Muscle layer of colon (tissue), 2 donors: ENCODE measurements at regions not wholly inside any gene's neighbourhood (a gene's known extent, or its start where the extent isn't known, plus 50 kb on each side); places are given as distances from the start of the nearest gene placed in this dataset.

Experiments
- H3K27ac ChIP-seq: one replicate; pipeline ENCODE4 v1.7.0; 2013; ENCODE audit warnings: low read depth, mild to moderate bottlenecking, low read length, moderate library complexity
- H3K27me3 ChIP-seq, 2 donors: one replicate each; pipeline ENCODE4 v1.7.0; 2013; ENCODE audit warnings: low read length in 2 of 2, mild to moderate bottlenecking in 2 of 2; ENCODE audit not compliant: insufficient read depth in 2 of 2, control insufficient read depth in 1 of 2
- H3K36me3 ChIP-seq: one replicate; pipeline ENCODE4 v1.7.0; 2013; ENCODE audit warnings: mild to moderate bottlenecking, low read length; ENCODE audit not compliant: insufficient read depth
- H3K4me1 ChIP-seq: one replicate; pipeline ENCODE4 v1.7.0; 2013; ENCODE audit warnings: mild to moderate bottlenecking, low read length; ENCODE audit not compliant: insufficient read depth
- H3K4me3 ChIP-seq, 2 donors: one replicate each; pipeline ENCODE4 v1.7.0; 2013; ENCODE audit warnings: low read length in 2 of 2, low read depth in 1 of 2, mild to moderate bottlenecking in 1 of 2, moderate library complexity in 1 of 2
- H3K9ac ChIP-seq: one replicate; pipeline ENCODE4 v1.7.0; 2013; ENCODE audit warnings: low read length
- H3K9me3 ChIP-seq: one replicate; pipeline ENCODE4 v1.7.0; 2013; ENCODE audit warnings: mild to moderate bottlenecking, low read length
- donor health status: abdominal sarcoma.
- donor health status: Adenocarcinoma of cecum.

DNA sequence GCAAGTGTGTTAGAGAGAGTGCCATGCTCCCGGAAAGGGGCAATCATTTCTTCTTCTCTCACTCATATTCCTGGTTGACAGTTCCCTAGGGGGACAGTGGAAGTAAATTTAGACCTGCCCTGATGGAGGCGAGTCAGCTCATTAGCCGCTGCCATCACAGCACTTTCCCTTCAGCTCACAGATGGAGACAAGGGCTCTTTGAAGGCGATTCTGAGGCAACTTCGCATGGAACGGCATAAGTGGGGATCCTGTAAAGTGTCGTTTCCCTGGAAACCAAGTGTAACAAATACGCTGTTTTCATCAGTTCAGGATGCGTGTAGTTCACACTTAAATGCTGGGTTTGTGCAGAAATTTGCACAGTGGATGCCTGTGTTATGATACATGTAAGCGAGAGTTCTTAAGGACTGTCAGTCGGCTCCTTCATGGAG lies 114.5 kb upstream of the TMPRSS15 start:
- Histone ChIP-seq H3K4me1 (no peaks in the 10 kb centered on the region), H3K27ac (no peak overlapping the region), H3K36me3 (no peaks in the 10 kb centered on the region), H3K4me3 (no peak overlapping the region), H3K9ac (no peak overlapping the region), H3K9me3 (no peaks in the 10 kb centered on the region), H3K27me3 (no peaks in the 10 kb centered on the region)

DNA sequence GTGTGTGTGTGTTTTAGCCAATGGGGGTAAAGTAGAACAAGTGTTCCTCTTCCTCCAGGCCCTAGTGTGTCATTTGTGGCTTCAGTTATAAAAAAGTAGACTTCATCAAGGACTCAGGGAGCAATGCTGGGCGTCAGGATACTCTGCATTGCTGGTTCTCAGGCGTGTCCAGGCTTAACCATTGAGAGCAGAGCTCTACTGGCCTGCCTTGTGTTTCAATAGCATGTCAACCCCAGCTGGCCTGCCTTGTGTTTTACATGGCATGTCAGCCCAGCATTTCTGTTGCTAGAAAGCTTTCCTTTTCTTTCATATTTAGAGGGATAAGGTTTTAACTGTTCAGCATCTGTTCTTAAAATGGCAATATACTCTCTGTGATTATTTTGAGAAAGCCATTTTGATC lies 117.6 kb upstream of the TMPRSS15 start:
- H3K27ac ChIP-seq, result no peak overlapping the region

DNA sequence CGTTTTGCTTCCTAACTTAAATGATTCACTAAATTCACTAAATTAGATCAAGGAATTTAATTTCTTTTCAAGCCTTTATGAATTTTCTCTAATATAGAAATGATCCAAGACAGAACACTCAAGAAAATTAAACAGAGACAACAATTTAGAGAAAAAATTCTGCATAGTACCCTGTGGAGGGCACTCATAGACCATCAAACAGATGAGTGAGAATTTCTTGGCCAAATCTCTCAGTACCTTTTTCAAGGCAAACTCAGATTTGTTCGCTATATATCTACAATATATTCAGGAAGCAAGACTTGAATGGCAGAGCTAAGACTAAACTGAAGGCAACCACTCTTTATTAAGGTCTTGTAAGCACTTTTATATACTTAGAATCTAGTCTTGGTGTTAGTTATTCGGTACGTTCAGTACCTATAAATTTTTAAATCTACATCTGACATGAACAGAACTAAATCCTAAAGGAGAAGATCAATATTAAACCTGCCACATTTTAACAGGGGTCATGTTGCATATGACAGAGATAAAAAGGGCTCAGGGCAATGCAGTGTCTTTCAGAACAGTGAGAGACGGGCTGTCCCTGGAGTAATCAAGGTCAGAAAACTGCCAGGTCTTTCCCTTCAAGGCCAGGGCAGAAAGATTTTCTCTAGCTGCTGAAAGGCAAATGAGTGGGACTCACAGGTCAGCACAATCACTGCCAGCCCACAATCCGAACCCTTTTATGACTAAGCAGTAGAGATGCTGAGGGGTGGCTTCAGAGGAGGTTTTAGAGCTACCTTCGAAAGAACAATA lies 118.8 kb upstream of the TMPRSS15 start:
- Histone ChIP-seq H3K9me3 (no peaks in the 10 kb centered on the region), H3K27me3 (no peaks in the 10 kb centered on the region), H3K27ac (no peak overlapping the region), H3K4me1 (peaks cover 4% of the 10 kb centered on the region), H3K9ac (no peak overlapping the region), H3K36me3 (no peaks in the 10 kb centered on the region), H3K4me3 (no peak overlapping the region)

More for the DNA sequence above, 117.6 kb upstream of the TMPRSS15 start:
- H3K27me3 ChIP-seq, result no peaks in the 10 kb centered on the region
- no peaks in the 10 kb centered on the region for H3K9me3 ChIP-seq
- peaks cover 4% of the 10 kb centered on the region for H3K4me1 ChIP-seq
- no peaks in the 10 kb centered on the region for H3K36me3 ChIP-seq
- no peak overlapping the region for H3K4me3 ChIP-seq
- no peak overlapping the region for H3K9ac ChIP-seq

DNA sequence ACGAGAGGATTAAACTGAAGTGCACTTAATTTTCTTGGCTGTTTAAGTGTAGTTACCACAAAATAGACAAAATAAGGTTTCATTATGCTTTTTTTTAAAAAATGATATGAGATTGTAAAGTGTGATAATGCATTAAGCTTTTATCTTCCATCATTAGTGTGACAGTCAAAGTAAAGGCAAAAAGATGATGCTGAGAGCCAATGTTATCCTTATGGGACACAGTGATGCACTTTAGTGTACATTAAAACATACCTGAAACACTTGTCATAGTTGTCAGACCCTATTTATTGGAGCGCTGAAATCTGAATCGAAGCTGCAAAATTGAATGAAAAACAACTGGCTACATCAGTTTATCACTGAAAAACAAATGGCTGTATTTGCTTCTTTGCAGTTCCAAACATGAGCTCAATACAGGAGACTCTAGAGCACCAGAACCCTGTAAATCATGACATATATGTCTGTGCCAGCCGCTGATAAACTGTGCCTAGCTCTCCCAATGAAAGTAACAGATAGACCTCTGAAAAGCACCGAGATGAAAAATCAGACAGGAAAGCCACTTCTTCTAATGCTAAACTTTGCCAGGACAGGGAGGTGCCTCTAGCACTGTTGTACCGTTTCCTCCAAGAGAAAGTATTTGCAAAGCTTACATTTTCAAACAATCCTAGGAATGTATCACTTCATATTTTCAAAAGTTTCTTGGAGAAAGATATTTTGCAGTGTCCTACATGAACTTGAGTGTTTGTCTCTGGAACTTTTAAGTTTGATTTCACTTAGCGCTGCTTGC lies 120.7 kb upstream of the TMPRSS15 start:
- H3K9me3 ChIP-seq, result no peaks in the 10 kb centered on the region
- H3K27me3 ChIP-seq, result no peaks in the 10 kb centered on the region
- H3K4me3 ChIP-seq, result no peak overlapping the region
- H3K27ac ChIP-seq, result no peak overlapping the region
- no peaks in the 10 kb centered on the region for H3K36me3 ChIP-seq
- H3K4me1 ChIP-seq, result peaks cover 8% of the 10 kb centered on the region
- H3K9ac ChIP-seq, result no peak overlapping the region

DNA sequence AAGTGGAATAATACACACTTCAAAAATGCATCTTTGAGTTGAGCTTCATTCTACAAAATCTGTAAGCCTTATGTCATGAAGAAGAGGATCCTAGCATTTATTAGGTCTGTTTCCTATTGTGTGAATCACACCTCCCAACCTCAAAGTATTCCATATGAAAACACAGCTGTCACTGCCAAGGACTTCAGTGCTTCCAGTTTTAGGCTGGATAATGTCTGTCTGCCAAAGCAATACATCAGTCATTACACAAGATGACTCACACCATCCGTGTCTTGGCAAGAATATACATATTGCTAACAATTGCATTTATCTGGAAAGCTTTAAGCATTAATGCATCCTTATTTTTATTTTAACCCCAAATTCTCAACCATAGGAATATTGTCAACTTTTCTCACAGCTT lies 125.7 kb upstream of the TMPRSS15 start:
- Histone ChIP-seq H3K27ac (no peak overlapping the region), H3K36me3 (no peaks in the 10 kb centered on the region), H3K27me3 (no peaks in the 10 kb centered on the region), H3K4me1 (peaks cover 10% of the 10 kb centered on the region), H3K4me3 (no peak overlapping the region), H3K9ac (no peak overlapping the region), H3K9me3 (no peaks in the 10 kb centered on the region)

DNA sequence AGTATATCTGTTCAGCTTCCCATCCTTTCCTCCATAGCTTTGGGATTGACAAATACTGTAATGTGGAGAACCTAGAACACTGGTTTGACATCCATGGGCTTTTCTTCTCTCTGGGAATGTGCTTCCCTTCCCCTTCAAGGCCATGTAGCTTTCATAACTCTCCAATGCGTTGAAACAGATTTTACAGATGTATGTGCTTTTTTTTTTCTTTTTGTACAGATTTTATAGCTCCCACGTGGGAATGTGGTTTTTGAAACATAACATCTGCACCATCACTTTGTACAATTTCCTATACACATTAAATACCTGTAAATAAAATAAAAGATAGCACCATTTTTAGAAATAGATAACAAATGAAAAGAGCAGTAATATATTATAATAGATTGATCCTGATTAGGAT lies 138.5 kb upstream of the TMPRSS15 start:
- Histone ChIP-seq H3K27me3 (no peaks in the 10 kb centered on the region), H3K4me1 (no peaks in the 10 kb centered on the region), H3K27ac (no peak overlapping the region), H3K9ac (no peak overlapping the region), H3K36me3 (no peaks in the 10 kb centered on the region), H3K9me3 (no peaks in the 10 kb centered on the region), H3K4me3 (no peak overlapping the region)

DNA sequence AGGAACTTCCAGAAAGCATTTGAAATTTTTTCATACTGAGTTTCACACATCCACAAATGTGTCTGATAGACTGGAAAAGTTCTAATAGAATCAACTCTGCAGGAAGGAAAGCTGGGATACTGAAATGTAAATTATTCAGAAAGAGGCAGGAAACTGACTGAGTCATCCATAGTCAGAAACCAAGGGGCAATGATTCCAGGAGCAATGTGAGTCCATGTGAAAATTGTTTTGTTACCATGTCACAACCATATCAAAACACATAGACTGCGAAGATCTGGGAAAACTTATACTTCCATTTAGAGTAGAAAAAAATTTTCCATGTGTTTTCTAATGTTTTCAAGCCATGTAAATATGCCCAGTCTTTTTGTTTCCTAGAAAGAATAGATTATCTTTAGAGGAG lies 142.3 kb upstream of the TMPRSS15 start:
- H3K4me3 ChIP-seq, result no peak overlapping the region
- no peak overlapping the region for H3K9ac ChIP-seq
- H3K9me3 ChIP-seq, result no peaks in the 10 kb centered on the region
- no peak overlapping the region for H3K27ac ChIP-seq
- no peaks in the 10 kb centered on the region for H3K27me3 ChIP-seq
- no peaks in the 10 kb centered on the region for H3K36me3 ChIP-seq
- H3K4me1 ChIP-seq, result no peaks in the 10 kb centered on the region

DNA sequence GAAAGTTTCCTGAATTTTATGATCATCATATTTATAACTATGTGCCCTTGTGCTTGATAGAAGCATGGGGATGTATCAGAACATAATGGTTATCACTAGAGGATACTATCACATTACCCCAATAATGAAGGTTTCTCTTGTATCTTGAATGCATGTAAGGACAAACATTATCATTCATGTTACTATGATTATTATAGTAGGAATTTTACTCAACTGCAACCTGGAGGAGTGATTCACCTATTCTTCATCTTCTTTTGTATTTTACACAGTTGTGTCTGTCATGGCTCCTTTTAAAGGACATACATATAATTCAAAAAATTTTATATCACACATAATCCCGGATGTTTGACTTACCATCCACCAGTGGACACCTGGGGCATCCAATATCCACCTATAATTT lies 143.8 kb upstream of the TMPRSS15 start:
- Histone ChIP-seq H3K9me3 (no peaks in the 10 kb centered on the region), H3K4me1 (no peaks in the 10 kb centered on the region), H3K9ac (no peak overlapping the region), H3K27me3 (no peaks in the 10 kb centered on the region), H3K4me3 (no peak overlapping the region), H3K27ac (no peak overlapping the region), H3K36me3 (no peaks in the 10 kb centered on the region)

DNA sequence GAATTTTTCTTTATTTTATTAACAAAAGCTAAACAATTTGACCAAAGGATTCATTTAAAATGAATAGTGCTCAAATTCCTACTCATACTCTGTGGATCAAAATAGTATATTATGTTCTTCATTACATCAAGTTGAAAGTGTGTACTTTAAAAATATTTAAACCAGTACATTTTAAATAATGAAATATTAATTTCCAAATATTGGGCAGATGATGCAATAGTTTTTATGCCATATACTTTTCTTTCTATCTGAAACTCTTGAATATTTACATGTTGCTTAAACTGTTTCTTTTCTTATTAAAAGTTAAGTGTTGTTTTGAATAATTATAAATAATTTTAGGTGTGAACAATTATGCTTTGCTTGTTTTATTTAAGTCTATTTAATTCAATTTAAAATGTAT lies 144.7 kb upstream of the TMPRSS15 start:
- no peaks in the 10 kb centered on the region for H3K27me3 ChIP-seq
- no peak overlapping the region for H3K9ac ChIP-seq
- H3K4me1 ChIP-seq, result no peaks in the 10 kb centered on the region
- H3K36me3 ChIP-seq, result no peaks in the 10 kb centered on the region
- no peak overlapping the region for H3K4me3 ChIP-seq
- no peaks in the 10 kb centered on the region for H3K9me3 ChIP-seq
- H3K27ac ChIP-seq, result no peak overlapping the region

DNA sequence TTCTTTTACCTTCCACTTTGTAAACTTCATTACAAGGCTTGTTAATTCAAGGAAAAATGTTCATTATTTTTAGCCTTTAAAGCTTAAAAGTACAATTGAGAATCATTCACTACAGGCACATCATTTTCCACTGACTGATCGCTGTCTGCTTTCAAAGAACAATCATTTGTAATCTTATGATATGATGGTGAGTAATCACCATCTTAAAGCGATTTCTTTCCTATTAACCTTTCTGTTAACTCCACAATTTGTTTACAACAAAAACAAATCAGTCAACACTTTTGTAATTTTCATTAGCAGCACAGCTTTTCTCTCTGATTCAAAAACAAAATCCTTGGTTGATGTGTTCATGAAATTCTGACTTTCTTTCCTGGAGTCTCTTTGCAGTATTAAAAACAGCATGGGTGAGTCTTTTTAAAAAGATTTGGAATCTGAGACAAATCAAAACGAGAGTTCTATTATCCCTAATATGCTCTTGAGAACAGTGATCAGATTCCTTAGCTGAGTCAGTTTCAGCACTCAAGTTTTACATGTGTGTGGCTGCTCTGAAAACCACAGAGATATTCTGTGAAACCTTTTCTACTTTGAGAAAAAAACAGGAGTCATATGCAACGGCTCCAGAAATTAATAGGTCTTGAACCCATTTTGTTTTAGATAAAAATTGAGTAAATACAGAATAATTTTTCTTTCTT lies 145.8 kb upstream of the TMPRSS15 start:
- Histone ChIP-seq H3K9me3 (no peaks in the 10 kb centered on the region), H3K27me3 (no peaks in the 10 kb centered on the region), H3K36me3 (no peaks in the 10 kb centered on the region), H3K4me1 (no peaks in the 10 kb centered on the region), H3K27ac (no peak overlapping the region), H3K9ac (no peak overlapping the region), H3K4me3 (no peak overlapping the region)

DNA sequence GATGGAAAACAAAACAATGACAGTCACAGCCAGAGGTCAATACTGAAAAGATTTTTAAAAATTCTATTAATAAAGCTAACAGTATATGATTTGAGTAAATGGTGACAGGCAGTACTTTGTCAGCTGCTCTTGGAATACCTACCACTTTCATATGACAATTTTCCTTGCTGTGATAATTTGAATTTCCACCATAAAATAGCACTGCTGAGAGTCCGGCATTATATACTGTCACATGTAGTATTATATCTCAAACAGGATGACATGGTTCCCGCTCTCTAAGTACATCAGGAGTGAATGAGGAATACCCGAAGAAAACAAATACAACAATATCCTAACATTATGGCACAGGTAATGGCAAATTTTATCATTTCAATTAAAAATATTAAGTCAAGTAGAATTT lies 146.8 kb upstream of the TMPRSS15 start:
- no peak overlapping the region for H3K4me3 ChIP-seq
- no peak overlapping the region for H3K27ac ChIP-seq
- no peak overlapping the region for H3K9ac ChIP-seq
- H3K36me3 ChIP-seq, result no peaks in the 10 kb centered on the region
- no peaks in the 10 kb centered on the region for H3K4me1 ChIP-seq
- H3K9me3 ChIP-seq, result no peaks in the 10 kb centered on the region
- no peaks in the 10 kb centered on the region for H3K27me3 ChIP-seq
